Esophagus muscularis mucosa (tissue), 4 donors: ENCODE measurements at regions not wholly inside any gene's neighbourhood (a gene's known extent, or its start where the extent isn't known, plus 50 kb on each side); places are given as distances from the start of the nearest gene placed in this dataset.
"Not testable (repeated sequence)": the region's sequence is repeated elsewhere in the genome, so short reads cannot be mapped to it uniquely, and the experiment has no call there.

ENCODE experiments used
- DNase-seq: peaks from one replicate; pipeline ENCODE4 v3.0.0-alpha.2; 2017; ENCODE audit errors: extremely low spot score
- H3K27ac ChIP-seq, 4 donors: fragments of 200-600 bp; sonication (generic); replicated peaks in 1 of 4; 1 replicate in 3 of 4; 2 replicates in 1 of 4; pipeline ENCODE4 v1.5.1; 2016 to 2019; ENCODE audit warnings: mild to moderate bottlenecking in 1 of 4
- H3K27me3 ChIP-seq, 4 donors: fragments of 200-600 bp; sonication (generic); one replicate each; pipeline versions ENCODE4 v1.5.1 to v1.6.0; 2016 to 2019
- H3K36me3 ChIP-seq, 4 donors: fragments of 200-600 bp; sonication (generic); one replicate each; pipeline ENCODE4 v1.5.1; 2016 to 2019
- H3K4me1 ChIP-seq, 4 donors: fragments of 200-600 bp; sonication (generic); one replicate each; pipeline ENCODE4 v1.5.1; 2016 to 2019
- H3K4me3 ChIP-seq, 4 donors: fragments of 200-600 bp; sonication (generic); 1 replicate in 2 of 4; 2 replicates in 2 of 4; pipeline ENCODE4 v1.5.1; 2016 to 2019; ENCODE audit warnings: mild to moderate bottlenecking in 4 of 4, moderate library complexity in 1 of 4
- H3K9me3 ChIP-seq, 4 donors: fragments of 200-600 bp; sonication (generic); 1 replicate in 3 of 4; 2 replicates in 1 of 4; pipeline ENCODE4 v1.5.1; 2016 to 2019
- CTCF ChIP-seq, 3 experiments: fragments of 200-600 bp in 2 of 3; fragments of 450-650 bp in 1 of 3; sonication (generic) in 2 of 3; IDR thresholded peaks; one replicate each; pipeline ENCODE4 v1.5.1; 2017 to 2019; ENCODE audit warnings: antibody characterized with exemption in 3 of 3, mild to moderate bottlenecking in 2 of 3, moderate library complexity in 1 of 3
- EP300 ChIP-seq: sonication (generic); formaldehyde crosslinking; IDR thresholded peaks from one replicate; pipeline ENCODE4 v1.6.1; 2017; ENCODE audit warnings: antibody characterized with exemption
- POLR2A ChIP-seq: fragments of 450-650 bp; IDR thresholded peaks from one replicate; pipeline ENCODE4 v1.6.1; 2017; ENCODE audit warnings: antibody characterized with exemption, moderate library complexity, mild to moderate bottlenecking, low read depth
- POLR2AphosphoS5 ChIP-seq, 2 donors: sonication (generic); formaldehyde crosslinking; IDR thresholded peaks; one replicate each; pipeline ENCODE4 v1.6.1; 2017; ENCODE audit warnings: antibody characterized with exemption in 2 of 2
- WGBS: methylation state at CpG from one replicate; pipeline ENCODE4 v1.1.5; 2018; 5-methylcytosine and 5-hydroxymethylcytosine counted together
- intact Hi-C: fragments of 100-400 bp; cut with DNase I; formaldehyde crosslinking; loops from one replicate; pipeline ENCODE4 v1.15.1; 2023

GRCh38 chr6:179340-179950, 112.8 kb upstream of the DUSP22 start:
- Histone ChIP-seq H3K4me3 (no peak overlapping the region), H3K9me3 (no peaks in the 10 kb centered on the region), H3K36me3 (no peaks in the 10 kb centered on the region), H3K27ac (no peak overlapping the region), H3K4me1 (no peaks in the 10 kb centered on the region), H3K27me3 (peaks cover 0 to 24% (median 0%) of the 10 kb centered on the region in 4 donors)
- no peak for DNase-seq
- 91% methylated on average over 29 of the region's 29 CpGs for WGBS
- intact Hi-C loops, result no loop called here
- TF ChIP-seq EP300 (no peak), CTCF (IDR thresholded peaks at IDR 0.05) (no peak), POLR2AphosphoS5 (IDR thresholded peaks at IDR 0.05) (no peak), POLR2A (no peak)

- H3K27me3 ChIP-seq, result peaks cover 0 to 24% (median 0%) of the 10 kb centered on the region in 4 donors
- H3K27ac ChIP-seq, intact Hi-C loops, H3K4me1 ChIP-seq, H3K9me3 ChIP-seq, DNase-seq, H3K4me3 ChIP-seq, H3K36me3 ChIP-seq: not testable (repeated sequence)
- WGBS, result 83% methylated on average over 12 of the region's 13 CpGs
These were observed 112.1 kb upstream of the DUSP22 start for GRCh38 chr6:180091-180694.

GRCh38 chr6:181049-181654, 111.1 kb upstream of the DUSP22 start:
- no peaks in the 10 kb centered on the region for H3K36me3 ChIP-seq
- DNase-seq, result no peak
- H3K4me3 ChIP-seq, result no peak overlapping the region
- TF ChIP-seq POLR2A (no peak), POLR2AphosphoS5 (IDR thresholded peaks at IDR 0.05) (no peak), EP300 (no peak), CTCF (IDR thresholded peaks at IDR 0.05) (no peak)
- H3K27me3 ChIP-seq, result peaks cover 0 to 24% (median 0%) of the 10 kb centered on the region in 4 donors
- H3K27ac ChIP-seq, result no peak overlapping the region
- H3K4me1 ChIP-seq, result no peaks in the 10 kb centered on the region
- H3K9me3 ChIP-seq, result no peaks in the 10 kb centered on the region
- 58% methylated on average over 5 of the region's 5 CpGs for WGBS
- intact Hi-C loops, result no loop called here

GRCh38 chr6:183668-184067, 108.6 kb upstream of the DUSP22 start:
- Histone ChIP-seq H3K36me3 (no peaks in the 10 kb centered on the region), H3K27me3 (peaks cover 0 to 12% (median 0%) of the 10 kb centered on the region in 4 donors), H3K4me3 (no peak overlapping the region), H3K9me3 (no peaks in the 10 kb centered on the region), H3K4me1 (peaks cover 0 to 6% (median 0%) of the 10 kb centered on the region in 4 donors), H3K27ac (no peak overlapping the region)
- DNase-seq, result no peak
- TF ChIP-seq CTCF (IDR thresholded peaks at IDR 0.05), result no peak
- no peak for TF ChIP-seq EP300
- no peak for TF ChIP-seq POLR2AphosphoS5 (IDR thresholded peaks at IDR 0.05)
- TF ChIP-seq POLR2A, result no peak
- 79% methylated on average over 2 of the region's 2 CpGs for WGBS
- intact Hi-C loops, result no loop called here

- no peak for DNase-seq
- H3K4me1 ChIP-seq, result peaks cover 0 to 6% (median 0%) of the 10 kb centered on the region in 4 donors
- intact Hi-C loops, result no loop called here
- TF ChIP-seq POLR2A, result no peak
- WGBS, result 53% methylated on average over 6 of the region's 7 CpGs
- peaks cover 0 to 7% (median 0%) of the 10 kb centered on the region in 4 donors for H3K27me3 ChIP-seq
- H3K4me3 ChIP-seq, result no peak overlapping the region
- H3K9me3 ChIP-seq, result no peaks in the 10 kb centered on the region
- no peak overlapping the region for H3K27ac ChIP-seq
- H3K36me3 ChIP-seq, result no peaks in the 10 kb centered on the region
These were observed 108.1 kb upstream of the DUSP22 start for GRCh38 chr6:184161-184700.
